Kidney (tissue), 13 donors: ENCODE measurements at regions not wholly inside any gene's neighbourhood (a gene's known extent, or its start where the extent isn't known, plus 50 kb on each side); places are given as distances from the start of the nearest gene placed in this dataset.

Experiments
- DNase-seq, 5 donors: peaks; one replicate each; pipeline ENCODE4 v3.0.0-alpha.2; 2013 to 2020
- FAIRE-seq: peaks from 2 replicates; lab custom pipeline; 2012; peaks lifted over from hg19 to GRCh38; lab: Jason Lieb, UNC
- H3K27ac ChIP-seq, 2 donors: one replicate each; pipeline ENCODE4 v1.7.0; 2013; ENCODE audit warnings: low read depth in 2 of 2, low read length in 2 of 2, inconsistent platforms in 1 of 2
- H3K27me3 ChIP-seq: one replicate; pipeline ENCODE4 v1.7.1; 2013; ENCODE audit warnings: low read length, inconsistent platforms; ENCODE audit not compliant: control insufficient read depth, insufficient read depth
- H3K36me3 ChIP-seq, 3 donors: one replicate each; pipeline versions ENCODE4 v1.7.0 to v1.7.1; 2013; ENCODE audit warnings: low read length in 3 of 3, control low read depth in 1 of 3, inconsistent platforms in 1 of 3; ENCODE audit not compliant: insufficient read depth in 3 of 3, control insufficient read depth in 2 of 3
- H3K4me1 ChIP-seq, 3 donors: one replicate each; pipeline versions ENCODE4 v1.7.0 to v1.7.1; 2013; ENCODE audit warnings: low read length in 3 of 3, inconsistent platforms in 1 of 3, low read depth in 1 of 3; ENCODE audit not compliant: control insufficient read depth in 2 of 3, insufficient read depth in 2 of 3
- H3K4me3 ChIP-seq, 3 donors: one replicate each; pipeline versions ENCODE4 v1.7.0 to v1.8.1; 2013; ENCODE audit warnings: low read length in 3 of 3, control low read depth in 1 of 3, inconsistent platforms in 1 of 3
- H3K9ac ChIP-seq, 3 donors: one replicate each; pipeline versions ENCODE4 v1.7.0 to v1.7.1; 2013; ENCODE audit warnings: low read length in 3 of 3, control low read depth in 1 of 3, inconsistent platforms in 1 of 3
- H3K9me3 ChIP-seq, 3 donors: one replicate each; pipeline versions ENCODE4 v1.7.0 to v1.7.1; 2013; ENCODE audit warnings: low read length in 3 of 3, control low read depth in 1 of 3, inconsistent platforms in 1 of 3; ENCODE audit not compliant: control insufficient read depth in 2 of 3, insufficient read depth in 1 of 3
- intact Hi-C: fragments of 100-400 bp; cut with DNase I; formaldehyde crosslinking; loops from one replicate; pipeline ENCODE4 v1.11.1; 2022
- TF ChIP-seq, protein P1 (sequence below): IDR thresholded peaks from 3 replicates; pipeline ENCODE4 v1.5.1; 2012; ENCODE audit warnings: mild to moderate bottlenecking, moderate library complexity, borderline replicate concordance; ENCODE audit not compliant: insufficient read depth; ENCODE audit errors: extremely low read depth
- donor health status: control.
- donor health status: control.
- donor health status: control.
- donor health status: control.
- donor health status: control.
- donor health status: DM: yes; HTN: yes; CAD: no.
- donor health status: Normal renal cell carcinoma (clear cell type).

DNA sequence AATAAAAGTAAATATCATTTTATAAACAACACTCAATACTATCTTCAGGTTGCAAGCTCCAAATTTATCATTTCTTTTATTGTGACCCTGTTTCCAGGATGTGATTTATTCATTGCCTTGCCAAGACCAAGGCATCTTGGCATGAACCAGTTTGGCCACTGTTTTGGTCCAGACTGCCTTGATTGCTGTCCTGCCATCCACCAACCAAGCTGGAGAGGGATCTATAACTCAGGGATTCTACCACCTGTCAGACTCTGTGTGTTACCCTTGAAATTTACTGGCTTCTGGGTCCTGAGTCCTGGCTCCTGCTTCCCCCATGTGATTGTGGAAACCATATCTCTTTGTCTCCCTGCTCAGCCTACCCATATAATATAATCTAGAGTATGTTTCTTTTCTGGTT, 343.0 kb downstream of the GPAM start:
- H3K36me3 ChIP-seq: no peaks in the 10 kb centered on the region
- H3K9me3 ChIP-seq: no peaks in the 10 kb centered on the region
- no peaks in the 10 kb centered on the region for H3K27me3 ChIP-seq
- DNase-seq (no peak), FAIRE-seq (no peak)
- H3K27ac ChIP-seq: no peak overlapping the region
- H3K4me3 ChIP-seq: no peak overlapping the region
- intact Hi-C loops: no loop called here
- TF ChIP-seq, protein P1, sequence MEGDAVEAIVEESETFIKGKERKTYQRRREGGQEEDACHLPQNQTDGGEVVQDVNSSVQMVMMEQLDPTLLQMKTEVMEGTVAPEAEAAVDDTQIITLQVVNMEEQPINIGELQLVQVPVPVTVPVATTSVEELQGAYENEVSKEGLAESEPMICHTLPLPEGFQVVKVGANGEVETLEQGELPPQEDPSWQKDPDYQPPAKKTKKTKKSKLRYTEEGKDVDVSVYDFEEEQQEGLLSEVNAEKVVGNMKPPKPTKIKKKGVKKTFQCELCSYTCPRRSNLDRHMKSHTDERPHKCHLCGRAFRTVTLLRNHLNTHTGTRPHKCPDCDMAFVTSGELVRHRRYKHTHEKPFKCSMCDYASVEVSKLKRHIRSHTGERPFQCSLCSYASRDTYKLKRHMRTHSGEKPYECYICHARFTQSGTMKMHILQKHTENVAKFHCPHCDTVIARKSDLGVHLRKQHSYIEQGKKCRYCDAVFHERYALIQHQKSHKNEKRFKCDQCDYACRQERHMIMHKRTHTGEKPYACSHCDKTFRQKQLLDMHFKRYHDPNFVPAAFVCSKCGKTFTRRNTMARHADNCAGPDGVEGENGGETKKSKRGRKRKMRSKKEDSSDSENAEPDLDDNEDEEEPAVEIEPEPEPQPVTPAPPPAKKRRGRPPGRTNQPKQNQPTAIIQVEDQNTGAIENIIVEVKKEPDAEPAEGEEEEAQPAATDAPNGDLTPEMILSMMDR: no peak
- H3K9ac ChIP-seq: no peak overlapping the region
- H3K4me1 ChIP-seq: peaks cover 0 to 3% (median 0%) of the 10 kb centered on the region in 3 donors

DNA sequence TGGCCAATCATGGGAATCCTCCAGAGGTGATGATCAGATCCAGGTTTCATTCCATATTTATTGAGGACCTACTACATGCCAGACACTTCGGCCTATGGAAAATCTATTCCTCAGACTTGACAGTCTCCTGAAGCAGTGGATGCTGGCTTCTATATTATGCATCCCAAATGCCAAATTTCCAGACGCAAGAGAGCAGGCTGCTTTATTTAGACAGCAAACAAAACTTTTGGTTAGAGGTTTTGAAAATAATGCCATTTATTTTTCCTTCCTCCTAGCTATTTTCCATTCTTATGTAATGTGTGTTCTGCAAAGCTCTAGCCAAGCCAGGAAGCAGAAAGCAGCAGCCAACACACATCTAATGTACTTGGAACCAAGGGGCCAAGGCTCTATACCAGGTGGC, 330.8 kb downstream of the GPAM start:
- H3K4me3 ChIP-seq: no peak overlapping the region
- peaks cover 0 to 5% (median 0%) of the 10 kb centered on the region in 3 donors for H3K9me3 ChIP-seq
- H3K36me3 ChIP-seq: no peaks in the 10 kb centered on the region
- no peak for DNase-seq
- H3K4me1 ChIP-seq: no peaks in the 10 kb centered on the region
- intact Hi-C loops: no loop called here
- H3K27me3 ChIP-seq: no peaks in the 10 kb centered on the region
- no peak for FAIRE-seq
- TF ChIP-seq, protein P1: no peak
- H3K27ac ChIP-seq: no peak overlapping the region
- no peak overlapping the region for H3K9ac ChIP-seq

DNA sequence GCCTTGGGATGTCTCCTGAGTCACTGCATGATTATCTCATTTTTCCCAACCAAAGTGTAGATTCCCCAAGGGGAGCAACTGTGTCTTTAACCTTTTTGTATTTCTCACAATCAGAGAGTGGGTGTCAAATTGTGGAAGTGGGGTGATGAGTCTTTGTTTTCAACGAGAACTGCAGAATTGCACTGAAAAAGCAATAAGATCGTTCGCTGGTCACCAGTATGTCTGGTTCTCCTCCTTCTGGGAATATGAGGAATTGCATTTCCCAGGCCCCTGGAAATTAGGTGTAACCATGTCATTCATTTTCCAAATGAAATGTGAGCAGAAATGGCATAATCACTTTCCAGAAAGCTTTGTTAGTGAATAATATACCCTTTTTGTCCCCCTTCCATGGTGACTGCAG, 326.9 kb downstream of the GPAM start:
- Histone ChIP-seq H3K27me3 (no peaks in the 10 kb centered on the region), H3K36me3 (no peaks in the 10 kb centered on the region), H3K4me1 (no peaks in the 10 kb centered on the region), H3K27ac (no peak overlapping the region), H3K9ac (no peak overlapping the region), H3K9me3 (no peaks in the 10 kb centered on the region), H3K4me3 (no peak overlapping the region)
- TF ChIP-seq, protein P1: peak; percentile 34
- FAIRE-seq: no peak
- peak in 1 of 5 donors; percentile 12 for DNase-seq
- intact Hi-C loops: no loop called here

DNA sequence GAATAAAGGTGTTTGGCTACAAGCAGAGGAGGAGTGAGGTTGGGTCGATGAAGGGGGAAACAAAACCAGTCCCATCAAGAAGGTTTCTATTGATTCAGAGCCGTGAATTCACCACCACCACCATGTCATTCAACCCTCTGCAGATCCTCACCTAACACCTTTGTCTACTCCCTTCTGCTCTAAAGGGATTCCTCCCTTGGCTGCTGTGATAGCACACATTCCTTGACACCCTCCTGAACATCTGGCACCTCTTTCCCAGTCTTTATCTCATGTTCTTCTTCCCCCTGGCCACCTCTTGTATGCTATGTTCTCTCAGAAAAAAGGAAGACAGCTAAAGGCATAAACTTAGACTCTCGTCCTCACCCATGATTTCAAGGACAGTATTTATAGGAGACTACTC, 318.0 kb downstream of the GPAM start:
- TF ChIP-seq, protein P1: no peak
- no peak for FAIRE-seq
- intact Hi-C loops: no loop called here

More for the DNA sequence above, 318.0 kb downstream of the GPAM start:
- H3K27ac ChIP-seq: no peak overlapping the region
- no peak for DNase-seq
- H3K36me3 ChIP-seq: no peaks in the 10 kb centered on the region
- H3K9ac ChIP-seq: no peak overlapping the region
- no peaks in the 10 kb centered on the region for H3K27me3 ChIP-seq
- no peak overlapping the region for H3K4me3 ChIP-seq
- H3K9me3 ChIP-seq: no peaks in the 10 kb centered on the region
- no peaks in the 10 kb centered on the region for H3K4me1 ChIP-seq
